IMR-90 (cell line): ENCODE measurements at regions not wholly inside any gene's neighbourhood (a gene's known extent, or its start where the extent isn't known, plus 50 kb on each side); places are given as distances from the start of the nearest gene placed in this dataset.

Experiments
- ATAC-seq: fragments of 200-7000 bp; cut with Tn5 transposase; 2 replicates; pipeline ENCODE4 v1.9.1; 2020; ENCODE audit warnings: low read depth, mild to moderate bottlenecking, moderate library complexity
- BruUV-seq: library from RNA; stranded (reverse); fragments of 400-500 nt; replicated peaks from 2 replicates; lab custom pipeline; 2021; lab: Mats Ljungman, UMichigan
- CTCF ChIA-PET: fragments of 300-600 bp; formaldehyde crosslinking; extraction: SDS; loops from one replicate; lab custom pipeline; 2021; ENCODE audit warnings: antibody characterized with exemption; lab: Yijun Ruan, JAX
- POLR2A ChIA-PET: fragments of 300-600 bp; sonication (Branson Sonifier 250); formaldehyde crosslinking; loops from one replicate; lab custom pipeline; 2022; ENCODE audit warnings: antibody characterized with exemption; ENCODE audit not compliant: unreplicated experiment; lab: Charles Lee
- DNase-seq: peaks from one replicate; pipeline ENCODE4 v3.0.0; 2013
- H2AFZ ChIP-seq: replicated peaks from 2 replicates; pipeline ENCODE3; 2013; ENCODE audit warnings: low read length, mild to moderate bottlenecking; ENCODE audit not compliant: poor library complexity
- H2AK5ac ChIP-seq: 2 replicates; pipeline ENCODE4 v1.6.1; 2013; ENCODE audit warnings: low read depth, low read length, inconsistent platforms
- H2AK9ac ChIP-seq: replicated peaks from 2 replicates; pipeline ENCODE3; 2013; ENCODE audit warnings: mild to moderate bottlenecking, low read depth, low read length, moderate library complexity; ENCODE audit not compliant: poor library complexity
- H2BK120ac ChIP-seq: 2 replicates; pipeline ENCODE4 v1.6.1; 2013; ENCODE audit warnings: low read depth, low read length, inconsistent platforms
- H2BK15ac ChIP-seq: 3 replicates; pipeline ENCODE4 v1.6.1; 2013; ENCODE audit warnings: low read depth, low read length, inconsistent platforms
- H2BK20ac ChIP-seq: 2 replicates; pipeline ENCODE4 v1.6.1; 2013; ENCODE audit warnings: low read depth, mild to moderate bottlenecking, inconsistent platforms, low read length, moderate library complexity
- H2BK5ac ChIP-seq: 2 replicates; pipeline ENCODE4 v1.6.1; 2013; ENCODE audit warnings: mild to moderate bottlenecking, low read depth, low read length, inconsistent platforms; ENCODE audit not compliant: poor library complexity, severe bottlenecking
- H3K14ac ChIP-seq: replicated peaks from 2 replicates; pipeline ENCODE4 v1.6.1; 2013; ENCODE audit warnings: low read depth, low read length, inconsistent platforms
- H3K18ac ChIP-seq: 2 replicates; pipeline ENCODE4 v1.6.1; 2013; ENCODE audit warnings: low read depth, low read length, control low read depth
- H3K23ac ChIP-seq: 2 replicates; pipeline ENCODE4 v1.6.1; 2013; ENCODE audit warnings: low read depth, low read length, inconsistent platforms
- H3K27ac ChIP-seq: 2 replicates; pipeline ENCODE4 v1.5.1; 2013; ENCODE audit warnings: mild to moderate bottlenecking, control low read depth, low read length; ENCODE audit not compliant: insufficient read depth
- H3K27me3 ChIP-seq: 2 replicates; pipeline ENCODE4 v1.6.1; 2013; ENCODE audit warnings: low read length; ENCODE audit not compliant: control insufficient read depth, insufficient read depth
- H3K36me3 ChIP-seq: 2 replicates; pipeline ENCODE4 v1.6.1; 2013; ENCODE audit warnings: low read length, mixed read lengths; ENCODE audit not compliant: control insufficient read depth, insufficient read depth
- H3K4ac ChIP-seq: 2 replicates; pipeline ENCODE4 v1.6.1; 2013; ENCODE audit warnings: low read depth, low read length, inconsistent platforms
- H3K4me1 ChIP-seq: 2 replicates; pipeline ENCODE4 v1.6.1; 2013; ENCODE audit warnings: low read length, mixed read lengths; ENCODE audit not compliant: control insufficient read depth, insufficient read depth
- H3K4me2 ChIP-seq: 2 replicates; pipeline ENCODE4 v1.6.1; 2013; ENCODE audit warnings: low read depth, mild to moderate bottlenecking, control low read depth, low read length, moderate library complexity
- H3K4me3 ChIP-seq: 2 replicates; pipeline ENCODE4 v1.5.1; 2013; ENCODE audit warnings: low read depth, mild to moderate bottlenecking, control low read depth, low read length, moderate library complexity; ENCODE audit not compliant: insufficient read depth
- H3K56ac ChIP-seq: 2 replicates; pipeline ENCODE4 v1.6.1; 2013; ENCODE audit warnings: low read length, inconsistent platforms; ENCODE audit not compliant: insufficient read depth; ENCODE audit errors: extremely low read depth
- H3K79me1 ChIP-seq, 2 experiments: 2 replicates each; pipeline ENCODE4 v1.6.1; 2013; ENCODE audit warnings: low read length in 2 of 2, inconsistent platforms in 1 of 2, low read depth in 1 of 2
- H3K9ac ChIP-seq: 2 replicates; pipeline ENCODE4 v1.6.1; 2013; ENCODE audit warnings: low read depth, low read length, control low read depth
- H3K9me1 ChIP-seq: 2 replicates; pipeline ENCODE4 v1.6.1; 2013; ENCODE audit warnings: low read length, inconsistent platforms; ENCODE audit not compliant: insufficient read depth
- H3K9me3 ChIP-seq: 2 replicates; pipeline ENCODE4 v1.6.1; 2013; ENCODE audit warnings: low read length; ENCODE audit not compliant: control insufficient read depth, insufficient read depth
- H4K20me1 ChIP-seq: 2 replicates; pipeline ENCODE4 v1.6.1; 2013; ENCODE audit warnings: low read length, inconsistent platforms; ENCODE audit not compliant: insufficient read depth
- H4K5ac ChIP-seq: 2 replicates; pipeline ENCODE4 v1.6.1; 2013; ENCODE audit warnings: mild to moderate bottlenecking, low read depth, low read length, control low read depth
- H4K8ac ChIP-seq, 2 experiments: 2 replicates each; pipeline ENCODE4 v1.6.1; 2013; ENCODE audit warnings: low read depth in 2 of 2, low read length in 2 of 2, control low read depth in 1 of 2, inconsistent platforms in 1 of 2
- H4K91ac ChIP-seq: 2 replicates; pipeline ENCODE4 v1.6.1; 2013; ENCODE audit warnings: low read depth, low read length, inconsistent platforms; ENCODE audit not compliant: insufficient read depth
- BHLHE40 ChIP-seq: fragments of 150-350 bp; IDR thresholded peaks from 2 replicates; pipeline ENCODE4 v1.6.1; 2016; ENCODE audit warnings: mild to moderate bottlenecking, low read depth, low read length
- CHD1 ChIP-seq: IDR thresholded peaks from 2 replicates; pipeline ENCODE4 v1.6.1; 2012; ENCODE audit warnings: low read depth, low read length, improper control_type of control experiment
- ELK1 ChIP-seq: fragments of 150-350 bp; IDR thresholded peaks from 2 replicates; pipeline ENCODE4 v1.6.1; 2016; ENCODE audit warnings: low read depth, mild to moderate bottlenecking, low read length, moderate library complexity, borderline replicate concordance
- FOS ChIP-seq: fragments of 150-350 bp; IDR thresholded peaks from 2 replicates; pipeline ENCODE4 v1.6.1; 2016; ENCODE audit warnings: low read depth, low read length
- MAFK ChIP-seq: IDR thresholded peaks from 2 replicates; pipeline ENCODE4 v1.6.1; 2012; ENCODE audit warnings: low read depth, low read length, improper control_type of control experiment
- MXI1 ChIP-seq: IDR thresholded peaks from 2 replicates; pipeline ENCODE4 v1.6.1; 2012; ENCODE audit warnings: low read depth, mild to moderate bottlenecking, low read length, moderate library complexity, borderline replicate concordance
- NFE2L2 ChIP-seq: fragments of 150-350 bp; IDR thresholded peaks from 2 replicates; pipeline ENCODE4 v1.6.1; 2016; ENCODE audit warnings: low read depth, mild to moderate bottlenecking, low read length
- POLR2A ChIP-seq: IDR thresholded peaks from 2 replicates; pipeline ENCODE4 v1.6.1; 2012; ENCODE audit warnings: mild to moderate bottlenecking, low read depth, low read length
- dilution Hi-C: fragments of 300-500 bp; cut with HindIII; formaldehyde crosslinking; loops from one replicate; pipeline ENCODE4 v1.14.3; 2018; ENCODE audit warnings: low sequenced_read_pairs; ENCODE audit not compliant: unreplicated experiment
- in situ Hi-C: fragments of 300-500 bp; cut with MboI; formaldehyde crosslinking; loops from 3 replicates; pipeline ENCODE4 v1.14.3; 2019; ENCODE audit warnings: low sequenced_read_pairs, inconsistent platforms, mixed read lengths
- intact Hi-C: fragments of 100-400 bp; cut with micrococcal nuclease; formaldehyde crosslinking; loops from 2 replicates; pipeline ENCODE4 v1.10.0; 2022

- intact Hi-C loops (no loop called here), in situ Hi-C loops (no loop called here), dilution Hi-C loops (no loop called here)
- no peak overlapping the region for H2AK9ac ChIP-seq
- CTCF ChIA-PET: no interaction called here
- no peak overlapping the region for H4K8ac ChIP-seq
- no peak overlapping the region for H3K4me3 ChIP-seq
- DNase-seq (no peak), ATAC-seq (no peak)
- H3K27ac ChIP-seq: no peak overlapping the region
- no peaks in the 10 kb centered on the region for H3K9me3 ChIP-seq
- no peak overlapping the region for H2AFZ ChIP-seq
- H2AK5ac ChIP-seq: no peak overlapping the region
- no peak overlapping the region for H3K23ac ChIP-seq
- no peak overlapping the region for H2BK15ac ChIP-seq
- H2BK120ac ChIP-seq: no peak overlapping the region
- no peaks in the 10 kb centered on the region for H3K36me3 ChIP-seq
- POLR2A ChIA-PET: no interaction called here
- H3K18ac ChIP-seq: no peak overlapping the region
- no peaks in the 10 kb centered on the region for H3K27me3 ChIP-seq
- H4K91ac ChIP-seq: no peak overlapping the region
- H3K4ac ChIP-seq: no peak overlapping the region
- no peak overlapping the region for H3K4me2 ChIP-seq
- no peaks in the 10 kb centered on the region for H4K20me1 ChIP-seq
- H2BK20ac ChIP-seq: no peak overlapping the region
- no peaks in the 10 kb centered on the region for H3K79me1 ChIP-seq
- no peak overlapping the region for H3K56ac ChIP-seq
- H4K5ac ChIP-seq: no peak overlapping the region
- H3K14ac ChIP-seq: no peak overlapping the region
- TF ChIP-seq MXI1 (no peak), FOS (no peak), CHD1 (no peak), BHLHE40 (no peak), ELK1 (no peak), MAFK (no peak), NFE2L2 (no peak), POLR2A (no peak)
- no TSS peak for BruUV-seq
- H3K4me1 ChIP-seq: no peaks in the 10 kb centered on the region
- no peak overlapping the region for H2BK5ac ChIP-seq
- H3K9ac ChIP-seq: no peak overlapping the region
- H3K9me1 ChIP-seq: no peaks in the 10 kb centered on the region
Measured at GRCh38 chr11:115017529-115017928, 339.2 kb downstream of the NXPE2 start.
